ENCODE measurements at regions not wholly inside any gene's neighbourhood (a gene's known extent, or its start where the extent isn't known, plus 50 kb on each side); places are given as distances from the start of the nearest gene placed in this dataset.

GRCh38 chr7:52525772-52526341 is 509.6 kb upstream of the POM121L12 start:
- TF ChIP-seq CTCF (conservative IDR thresholded peaks at IDR 0.05 in 1 of 2, IDR thresholded peaks at IDR 0.05 in 1 of 2; ENCODE audit: extremely low read depth in 1 of 2, insufficient read depth in 1 of 2, low read depth in 1 of 2, low read length in 2 of 2), result no peak
- TF ChIP-seq EZH2 (IDR thresholded peaks at IDR 0.05; ENCODE audit: borderline replicate concordance, low read length), result no peak

Data from mammary epithelial cell (primary cell).